ENCODE measurements at regions not wholly inside any gene's neighbourhood (a gene's known extent, or its start where the extent isn't known, plus 50 kb on each side); places are given as distances from the start of the nearest gene placed in this dataset.

DNA sequence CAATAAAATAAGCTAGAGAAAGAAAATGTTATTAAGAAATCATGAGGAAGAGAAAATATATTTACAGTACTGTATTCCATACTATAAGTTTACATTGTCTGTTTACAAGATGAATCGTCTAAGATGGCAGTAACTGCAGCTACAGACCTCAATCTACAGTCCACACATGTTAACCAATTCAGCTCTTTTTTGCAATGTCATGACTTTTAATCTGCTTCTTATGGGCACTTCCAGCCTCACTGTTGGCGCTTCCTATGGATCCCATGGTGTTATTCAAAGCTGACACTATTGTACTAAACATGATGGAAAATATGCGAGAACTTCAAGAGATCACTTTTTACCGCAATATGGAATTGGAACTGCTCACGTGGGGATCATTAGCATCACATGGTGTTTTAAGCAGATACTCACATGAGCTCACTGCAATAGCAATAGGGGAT lies 451.5 kb upstream of the CITED2 start:
- Histone ChIP-seq H3K9ac (ENCODE audit: low read length in 5 of 5) (no peak overlapping the region), H3K4me1 (ENCODE audit: control insufficient read depth in 5 of 5, insufficient read depth in 5 of 5, low read length in 5 of 5) (peaks cover 0 to 11% (median 9%) of the 10 kb centered on the region in 5 donors), H3K27me3 (ENCODE audit: control insufficient read depth in 5 of 5, insufficient read depth in 4 of 5, low read length in 5 of 5) (no peaks in the 10 kb centered on the region), H3K9me3 (ENCODE audit: control insufficient read depth in 5 of 5, low read length in 5 of 5) (no peaks in the 10 kb centered on the region), H3K36me3 (ENCODE audit: control insufficient read depth in 5 of 5, insufficient read depth in 5 of 5, low read length in 5 of 5) (no peaks in the 10 kb centered on the region), H3K27ac (ENCODE audit: low read depth, low read length) (no peak overlapping the region), H3K4me3 (ENCODE audit: low read depth in 1 of 5, low read length in 5 of 5) (no peak overlapping the region)

DNA sequence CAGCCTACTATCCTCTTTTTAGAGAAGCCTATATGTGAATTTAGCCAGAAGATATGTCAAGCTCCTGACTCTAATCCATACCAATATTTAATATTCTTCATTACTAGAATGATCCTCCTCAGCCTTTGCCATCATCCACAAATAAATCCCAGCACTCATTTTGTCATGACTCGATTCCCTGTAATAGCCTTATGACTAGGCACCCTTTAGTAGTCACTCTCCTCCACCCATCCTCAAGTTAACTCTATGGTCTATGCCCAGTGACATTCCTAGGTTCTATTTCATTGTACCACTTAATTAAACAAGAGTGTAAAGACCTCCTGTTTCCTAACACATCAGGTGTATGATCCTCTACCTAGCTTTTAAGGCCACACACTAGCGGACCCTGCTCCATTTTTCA lies 450.4 kb upstream of the CITED2 start:
- Histone ChIP-seq H3K4me3 (ENCODE audit: low read depth in 1 of 5, low read length in 5 of 5) (no peak overlapping the region), H3K9me3 (ENCODE audit: control insufficient read depth in 5 of 5, low read length in 5 of 5) (no peaks in the 10 kb centered on the region), H3K27ac (ENCODE audit: low read depth, low read length) (no peak overlapping the region), H3K36me3 (ENCODE audit: control insufficient read depth in 5 of 5, insufficient read depth in 5 of 5, low read length in 5 of 5) (no peaks in the 10 kb centered on the region), H3K9ac (ENCODE audit: low read length in 5 of 5) (no peak overlapping the region), H3K27me3 (ENCODE audit: control insufficient read depth in 5 of 5, insufficient read depth in 4 of 5, low read length in 5 of 5) (no peaks in the 10 kb centered on the region), H3K4me1 (ENCODE audit: control insufficient read depth in 5 of 5, insufficient read depth in 5 of 5, low read length in 5 of 5) (peaks cover 0 to 11% (median 9%) of the 10 kb centered on the region in 5 donors)

GRCh38 chr6:139823808-139824126 lies 449.3 kb upstream of the CITED2 start:
- H3K27ac ChIP-seq (ENCODE audit: low read depth, low read length), result no peak overlapping the region
- H3K4me3 ChIP-seq (ENCODE audit: low read depth in 1 of 5, low read length in 5 of 5), result no peak overlapping the region
- no peak overlapping the region for H3K9ac ChIP-seq (ENCODE audit: low read length in 5 of 5)
- peaks cover 0 to 1% (median 0%) of the 10 kb centered on the region in 5 donors for H3K4me1 ChIP-seq (ENCODE audit: control insufficient read depth in 5 of 5, insufficient read depth in 5 of 5, low read length in 5 of 5)
- H3K36me3 ChIP-seq (ENCODE audit: control insufficient read depth in 5 of 5, insufficient read depth in 5 of 5, low read length in 5 of 5), result no peaks in the 10 kb centered on the region
- no peaks in the 10 kb centered on the region for H3K27me3 ChIP-seq (ENCODE audit: control insufficient read depth in 5 of 5, insufficient read depth in 4 of 5, low read length in 5 of 5)
- H3K9me3 ChIP-seq (ENCODE audit: control insufficient read depth in 5 of 5, low read length in 5 of 5), result no peaks in the 10 kb centered on the region

- H3K27ac ChIP-seq (ENCODE audit: low read depth, low read length), result no peak overlapping the region
- H3K9ac ChIP-seq (ENCODE audit: low read length in 5 of 5), result no peak overlapping the region
- no peaks in the 10 kb centered on the region for H3K9me3 ChIP-seq (ENCODE audit: control insufficient read depth in 5 of 5, low read length in 5 of 5)
Measured at GRCh38 chr6:139823099-139823807, 448.8 kb upstream of the CITED2 start.

GRCh38 chr6:139821676-139822223 lies 447.3 kb upstream of the CITED2 start:
- Histone ChIP-seq H3K4me1 (ENCODE audit: control insufficient read depth in 5 of 5, insufficient read depth in 5 of 5, low read length in 5 of 5) (no peaks in the 10 kb centered on the region), H3K27ac (ENCODE audit: low read depth, low read length) (no peak overlapping the region), H3K9me3 (ENCODE audit: control insufficient read depth in 5 of 5, low read length in 5 of 5) (no peaks in the 10 kb centered on the region), H3K9ac (ENCODE audit: low read length in 5 of 5) (no peak overlapping the region), H3K4me3 (ENCODE audit: low read depth in 1 of 5, low read length in 5 of 5) (no peak overlapping the region), H3K27me3 (ENCODE audit: control insufficient read depth in 5 of 5, insufficient read depth in 4 of 5, low read length in 5 of 5) (no peaks in the 10 kb centered on the region), H3K36me3 (ENCODE audit: control insufficient read depth in 5 of 5, insufficient read depth in 5 of 5, low read length in 5 of 5) (no peaks in the 10 kb centered on the region)

More at GRCh38 chr6:139823099-139823807, 448.8 kb upstream of the CITED2 start:
- no peaks in the 10 kb centered on the region for H3K36me3 ChIP-seq (ENCODE audit: control insufficient read depth in 5 of 5, insufficient read depth in 5 of 5, low read length in 5 of 5)
- no peak overlapping the region for H3K4me3 ChIP-seq (ENCODE audit: low read depth in 1 of 5, low read length in 5 of 5)
- no peaks in the 10 kb centered on the region for H3K4me1 ChIP-seq (ENCODE audit: control insufficient read depth in 5 of 5, insufficient read depth in 5 of 5, low read length in 5 of 5)
- no peaks in the 10 kb centered on the region for H3K27me3 ChIP-seq (ENCODE audit: control insufficient read depth in 5 of 5, insufficient read depth in 4 of 5, low read length in 5 of 5)

- Histone ChIP-seq H3K4me1 (ENCODE audit: control insufficient read depth in 5 of 5, insufficient read depth in 5 of 5, low read length in 5 of 5) (no peaks in the 10 kb centered on the region), H3K9me3 (ENCODE audit: control insufficient read depth in 5 of 5, low read length in 5 of 5) (no peaks in the 10 kb centered on the region), H3K27ac (ENCODE audit: low read depth, low read length) (no peak overlapping the region), H3K27me3 (ENCODE audit: control insufficient read depth in 5 of 5, insufficient read depth in 4 of 5, low read length in 5 of 5) (no peaks in the 10 kb centered on the region), H3K9ac (ENCODE audit: low read length in 5 of 5) (no peak overlapping the region), H3K4me3 (ENCODE audit: low read depth in 1 of 5, low read length in 5 of 5) (no peak overlapping the region), H3K36me3 (ENCODE audit: control insufficient read depth in 5 of 5, insufficient read depth in 5 of 5, low read length in 5 of 5) (no peaks in the 10 kb centered on the region)
Measured at GRCh38 chr6:139820210-139820609, 445.8 kb upstream of the CITED2 start.

GRCh38 chr6:139819776-139820175 lies 445.3 kb upstream of the CITED2 start:
- H3K4me3 ChIP-seq (ENCODE audit: low read depth in 1 of 5, low read length in 5 of 5), result no peak overlapping the region
- H3K9ac ChIP-seq (ENCODE audit: low read length in 5 of 5), result no peak overlapping the region
- no peak overlapping the region for H3K27ac ChIP-seq (ENCODE audit: low read depth, low read length)
- no peaks in the 10 kb centered on the region for H3K36me3 ChIP-seq (ENCODE audit: control insufficient read depth in 5 of 5, insufficient read depth in 5 of 5, low read length in 5 of 5)
- no peaks in the 10 kb centered on the region for H3K27me3 ChIP-seq (ENCODE audit: control insufficient read depth in 5 of 5, insufficient read depth in 4 of 5, low read length in 5 of 5)
- no peaks in the 10 kb centered on the region for H3K9me3 ChIP-seq (ENCODE audit: control insufficient read depth in 5 of 5, low read length in 5 of 5)
- H3K4me1 ChIP-seq (ENCODE audit: control insufficient read depth in 5 of 5, insufficient read depth in 5 of 5, low read length in 5 of 5), result no peaks in the 10 kb centered on the region

GRCh38 chr6:139812939-139813338 lies 438.5 kb upstream of the CITED2 start:
- H3K4me1 ChIP-seq (ENCODE audit: control insufficient read depth in 5 of 5, insufficient read depth in 5 of 5, low read length in 5 of 5), result no peaks in the 10 kb centered on the region
- H3K27me3 ChIP-seq (ENCODE audit: control insufficient read depth in 5 of 5, insufficient read depth in 4 of 5, low read length in 5 of 5), result no peaks in the 10 kb centered on the region
- H3K9ac ChIP-seq (ENCODE audit: low read length in 5 of 5), result no peak overlapping the region
- H3K9me3 ChIP-seq (ENCODE audit: control insufficient read depth in 5 of 5, low read length in 5 of 5), result peaks cover 0 to 2% (median 0%) of the 10 kb centered on the region in 5 donors
- no peaks in the 10 kb centered on the region for H3K36me3 ChIP-seq (ENCODE audit: control insufficient read depth in 5 of 5, insufficient read depth in 5 of 5, low read length in 5 of 5)
- H3K27ac ChIP-seq (ENCODE audit: low read depth, low read length), result no peak overlapping the region
- no peak overlapping the region for H3K4me3 ChIP-seq (ENCODE audit: low read depth in 1 of 5, low read length in 5 of 5)

DNA sequence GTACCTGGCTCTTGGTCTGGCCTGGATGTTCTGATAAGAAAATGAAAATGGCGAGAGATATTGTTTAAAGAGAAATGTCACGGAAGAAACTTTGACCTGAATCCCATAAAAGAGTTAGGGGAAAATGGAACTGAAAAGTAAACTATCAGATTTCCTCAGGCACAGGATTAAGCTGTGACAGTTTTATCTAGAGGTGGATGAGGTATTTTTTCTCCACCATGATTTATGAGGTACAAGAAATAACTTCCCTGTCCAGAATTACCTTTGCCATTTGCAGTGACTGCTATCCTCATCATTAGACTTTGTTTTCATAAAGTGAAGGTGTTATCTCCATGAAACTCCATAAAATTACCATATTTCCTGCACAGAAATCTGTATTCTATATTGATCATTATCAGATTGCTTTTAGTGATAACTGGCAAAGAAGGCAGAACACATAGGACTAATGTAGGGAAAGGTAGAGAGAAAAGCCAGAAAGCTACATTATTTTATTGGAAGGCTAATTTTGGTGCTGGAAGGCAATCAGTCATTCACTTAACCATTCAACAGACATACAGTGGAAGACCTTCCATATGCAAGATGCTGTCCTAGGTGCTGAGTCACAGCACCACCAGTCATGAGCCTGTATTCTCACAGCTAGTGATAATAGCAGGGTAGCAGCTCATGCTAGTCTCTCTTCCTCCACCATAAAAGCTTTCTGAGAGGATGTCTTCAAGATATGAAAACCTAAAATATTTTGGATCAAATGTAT lies 427.3 kb upstream of the CITED2 start:
- H3K4me3 ChIP-seq (ENCODE audit: low read depth in 1 of 5, low read length in 5 of 5), result no peak overlapping the region
- no peaks in the 10 kb centered on the region for H3K27me3 ChIP-seq (ENCODE audit: control insufficient read depth in 5 of 5, insufficient read depth in 4 of 5, low read length in 5 of 5)
- no peaks in the 10 kb centered on the region for H3K4me1 ChIP-seq (ENCODE audit: control insufficient read depth in 5 of 5, insufficient read depth in 5 of 5, low read length in 5 of 5)
- peaks cover 0 to 11% (median 4%) of the 10 kb centered on the region in 5 donors for H3K9me3 ChIP-seq (ENCODE audit: control insufficient read depth in 5 of 5, low read length in 5 of 5)
- no peaks in the 10 kb centered on the region for H3K36me3 ChIP-seq (ENCODE audit: control insufficient read depth in 5 of 5, insufficient read depth in 5 of 5, low read length in 5 of 5)
- H3K27ac ChIP-seq (ENCODE audit: low read depth, low read length), result no peak overlapping the region
- no peak overlapping the region for H3K9ac ChIP-seq (ENCODE audit: low read length in 5 of 5)

DNA sequence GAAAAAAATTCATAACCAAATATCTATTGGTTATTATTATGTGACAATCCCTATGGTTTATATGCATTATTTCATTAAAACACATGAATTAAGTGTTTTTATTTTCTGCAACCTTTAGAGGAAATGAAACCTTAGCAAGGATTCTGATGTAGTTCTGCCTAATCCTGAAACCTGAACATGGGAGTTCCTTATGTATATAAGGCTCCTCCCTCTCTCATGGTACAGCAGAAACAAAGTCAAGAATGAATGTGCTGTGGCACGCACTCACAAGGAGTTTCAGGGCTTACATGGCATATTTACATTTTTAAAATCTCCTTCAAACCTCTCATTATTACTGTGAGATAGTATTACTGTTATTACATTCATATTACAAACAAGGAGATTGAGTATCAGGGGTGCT lies 426.4 kb upstream of the CITED2 start:
- H3K27me3 ChIP-seq (ENCODE audit: control insufficient read depth in 5 of 5, insufficient read depth in 4 of 5, low read length in 5 of 5), result no peaks in the 10 kb centered on the region
- H3K4me1 ChIP-seq (ENCODE audit: control insufficient read depth in 5 of 5, insufficient read depth in 5 of 5, low read length in 5 of 5), result no peaks in the 10 kb centered on the region
- H3K9ac ChIP-seq (ENCODE audit: low read length in 5 of 5), result no peak overlapping the region
- H3K9me3 ChIP-seq (ENCODE audit: control insufficient read depth in 5 of 5, low read length in 5 of 5), result peaks cover 0 to 11% (median 4%) of the 10 kb centered on the region in 5 donors
- H3K4me3 ChIP-seq (ENCODE audit: low read depth in 1 of 5, low read length in 5 of 5), result no peak overlapping the region
- no peak overlapping the region for H3K27ac ChIP-seq (ENCODE audit: low read depth, low read length)
- H3K36me3 ChIP-seq (ENCODE audit: control insufficient read depth in 5 of 5, insufficient read depth in 5 of 5, low read length in 5 of 5), result no peaks in the 10 kb centered on the region
